GM18909 (cell line): ENCODE measurements at regions not wholly inside any gene's neighbourhood (a gene's known extent, or its start where the extent isn't known, plus 50 kb on each side); places are given as distances from the start of the nearest gene placed in this dataset.

Source experiments
- ATAC-seq: cut with Tn5 transposase; IDR thresholded peaks from one replicate; pipeline ENCODE4 v1.9.1; 2021; ENCODE audit warnings: mild to moderate bottlenecking; ENCODE audit not compliant: unreplicated experiment, poor library complexity

DNA sequence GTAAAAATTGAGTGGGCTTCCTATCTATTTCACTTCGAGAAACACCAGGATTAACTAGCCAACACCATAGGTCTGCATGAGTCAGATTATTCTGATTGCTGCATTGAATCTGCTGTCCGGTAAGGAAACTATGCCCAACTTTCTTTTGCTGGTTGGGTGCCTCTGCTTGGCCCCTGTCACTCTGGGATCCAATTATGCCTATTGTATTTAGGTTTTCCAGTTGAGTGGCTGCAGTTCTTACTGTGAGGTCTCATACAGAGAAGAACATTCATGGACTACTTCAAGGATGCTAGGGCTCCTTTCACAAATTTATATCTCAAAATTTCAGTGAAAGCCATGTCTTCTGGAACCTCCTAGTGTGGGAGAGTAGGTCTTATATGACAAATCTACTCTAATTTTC, 215.1 kb upstream of the SORCS1 start:
- no peak for ATAC-seq

DNA sequence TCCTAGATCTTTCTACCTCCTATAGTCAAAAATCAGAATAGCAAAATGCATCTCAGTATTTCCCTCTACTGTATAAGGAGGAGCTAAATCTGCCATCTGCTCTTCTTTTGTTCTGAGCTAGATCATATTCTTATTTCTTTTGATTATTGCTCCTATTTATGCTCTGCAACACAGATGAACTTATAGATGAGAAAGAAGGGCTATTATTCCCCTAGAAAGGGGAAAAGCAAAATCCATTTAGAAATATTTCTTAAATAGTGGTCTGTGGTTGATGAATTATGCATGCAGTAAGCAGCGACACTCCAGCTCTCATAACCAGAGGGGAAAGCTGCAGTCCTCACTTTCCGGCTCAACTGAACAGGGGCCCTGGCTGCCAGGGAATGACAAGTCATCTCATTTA, 207.3 kb upstream of the SORCS1 start:
- no peak for ATAC-seq

DNA sequence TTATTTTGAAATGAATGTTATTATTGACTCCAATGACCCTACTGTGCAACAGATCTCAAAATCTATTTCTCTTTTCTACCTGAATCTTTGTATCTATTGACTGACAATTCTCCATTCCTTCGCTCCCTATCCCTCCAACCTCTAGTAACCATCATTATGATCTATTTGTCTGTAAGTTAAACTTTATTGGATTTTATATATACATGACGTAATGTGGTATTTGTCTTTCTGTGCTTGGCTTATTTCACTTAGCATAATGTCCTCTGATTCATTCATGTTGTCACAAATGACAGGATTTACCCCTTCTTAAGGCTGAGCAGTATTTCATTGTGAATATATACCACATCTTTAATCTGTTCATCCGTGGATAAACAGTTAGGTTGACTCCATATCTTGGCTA, 200.4 kb upstream of the SORCS1 start:
- ATAC-seq: no peak

DNA sequence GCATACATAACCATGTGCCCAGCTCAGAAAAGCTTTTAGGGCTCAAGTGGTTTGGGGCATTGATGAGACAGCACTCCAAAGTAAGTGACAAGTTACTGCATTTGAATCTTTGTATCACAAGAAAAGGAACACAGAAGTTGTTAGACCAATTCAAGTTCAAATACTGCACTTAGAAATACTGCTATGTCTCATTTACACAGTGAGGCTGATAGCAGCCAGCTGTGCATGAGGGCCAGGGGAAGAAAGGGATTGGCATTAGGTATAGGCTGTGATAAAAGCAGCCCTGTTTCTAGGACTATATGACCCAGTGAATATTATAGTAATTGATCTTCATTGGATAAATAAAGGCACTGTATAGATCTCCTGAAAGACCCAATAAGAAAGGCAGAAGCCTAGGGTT, 197.8 kb upstream of the SORCS1 start:
- ATAC-seq: no peak

DNA sequence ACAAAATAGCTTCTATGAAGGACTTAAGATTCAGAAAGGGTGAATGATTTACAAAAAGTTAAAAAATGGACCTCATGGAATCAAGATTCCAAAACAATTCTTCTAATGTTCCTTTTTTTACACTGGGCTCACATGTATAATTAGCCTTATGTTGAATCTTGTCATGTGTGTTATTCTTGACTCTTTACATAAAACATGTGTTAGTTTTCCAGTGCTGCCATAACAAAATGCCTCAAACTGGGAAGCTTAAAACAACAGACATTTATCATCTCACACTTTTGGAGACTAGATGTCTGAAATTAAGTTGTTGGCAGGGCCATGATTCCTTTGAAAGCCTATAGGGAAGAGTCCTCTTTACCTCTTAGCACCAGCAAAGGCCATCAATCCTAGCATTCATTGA, 192.5 kb upstream of the SORCS1 start:
- ATAC-seq: no peak

DNA sequence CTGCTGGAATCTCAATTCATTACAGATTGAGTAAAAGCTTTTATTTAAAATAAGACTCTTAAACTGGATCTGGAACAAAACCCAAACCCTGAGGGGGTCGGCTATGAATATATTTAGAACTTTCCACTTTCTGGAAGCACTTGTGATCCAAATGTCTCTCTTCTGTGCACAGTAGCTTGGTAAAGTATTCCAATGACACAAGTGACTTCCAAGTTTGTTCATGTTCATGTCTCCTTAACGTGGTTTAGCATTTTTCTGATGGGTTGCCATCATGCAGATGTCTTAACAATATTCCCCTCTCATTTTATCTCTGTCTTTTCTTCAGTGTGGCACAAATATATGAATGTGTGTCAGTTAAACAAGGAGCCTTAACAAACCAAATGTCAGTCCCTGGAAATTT, 191.9 kb upstream of the SORCS1 start:
- no peak for ATAC-seq

DNA sequence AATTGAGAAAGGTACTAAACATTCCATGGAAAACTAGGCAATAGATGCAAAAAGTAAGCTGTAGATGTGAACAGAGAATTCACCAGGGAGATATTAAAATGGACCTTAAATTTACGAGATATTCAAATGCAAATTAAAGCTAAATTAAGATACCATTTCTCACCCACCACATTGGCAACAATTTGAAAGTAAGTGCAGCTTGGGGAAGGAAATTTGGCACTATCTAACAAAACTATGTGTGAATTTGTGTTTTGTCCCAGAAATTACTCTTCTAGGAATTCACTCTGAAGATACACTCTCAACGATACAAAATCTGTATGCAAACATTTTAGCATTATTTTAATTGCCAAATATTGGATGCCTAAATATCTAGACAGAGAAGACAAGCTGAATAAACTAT, 178.2 kb upstream of the SORCS1 start:
- ATAC-seq: no peak

DNA sequence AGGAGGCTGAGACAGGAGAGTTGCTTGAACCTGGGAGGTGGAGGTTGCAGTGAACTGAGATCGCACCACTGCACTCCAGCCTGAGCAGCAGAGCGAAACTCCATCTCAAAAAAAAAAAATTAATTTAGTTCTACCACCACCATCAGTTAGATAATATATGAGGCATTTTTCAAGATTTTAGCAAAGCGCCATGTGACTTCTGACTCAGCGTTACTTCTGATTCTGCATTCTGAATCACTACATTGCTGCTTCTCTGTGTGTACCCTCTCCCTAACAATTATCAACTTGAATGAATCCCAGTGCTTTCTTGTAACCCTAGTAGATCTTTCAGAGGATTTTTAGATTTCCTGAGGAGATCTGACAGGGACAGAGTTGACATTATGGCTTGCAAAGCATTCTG, 176.8 kb upstream of the SORCS1 start:
- no peak for ATAC-seq

DNA sequence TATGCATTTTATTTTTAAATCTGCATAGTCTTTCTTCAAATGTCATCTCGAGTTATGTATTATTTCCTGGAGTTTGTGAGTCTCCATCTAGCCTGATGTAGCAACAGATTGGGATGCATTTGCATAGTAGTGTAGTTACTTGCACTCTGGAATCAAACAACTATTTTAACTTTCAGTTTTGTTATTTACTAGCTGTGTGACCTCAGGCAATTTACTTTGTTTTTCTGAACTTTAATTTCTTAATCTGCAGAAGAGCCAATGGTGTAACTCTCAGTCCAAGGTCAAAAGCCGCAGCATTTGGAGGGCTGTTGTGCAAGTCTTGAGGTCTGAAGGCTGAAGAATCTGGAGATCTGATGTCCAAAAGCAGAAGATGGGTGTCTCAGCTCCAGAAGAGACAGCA, 175.8 kb upstream of the SORCS1 start:
- no peak for ATAC-seq

DNA sequence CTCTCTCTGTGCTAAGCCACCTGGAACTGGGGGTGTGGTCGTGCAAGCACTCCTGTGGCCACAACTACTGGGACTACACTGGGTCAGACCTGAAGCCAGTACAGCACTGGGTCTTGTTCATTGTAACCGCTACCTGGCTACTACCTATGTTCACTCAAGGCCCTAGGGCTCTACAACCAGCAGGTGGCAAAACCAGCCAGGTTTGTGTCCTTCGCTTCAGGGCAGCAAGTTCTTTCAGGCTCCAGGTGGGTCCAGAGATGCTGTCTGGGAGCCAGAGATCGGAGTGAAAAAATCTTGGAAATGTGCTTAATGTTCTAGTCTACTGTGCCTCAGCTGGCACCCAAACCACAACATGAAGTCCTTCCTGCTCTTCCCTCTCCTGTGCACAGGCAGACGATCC, 171.6 kb upstream of the SORCS1 start:
- ATAC-seq: no peak

DNA sequence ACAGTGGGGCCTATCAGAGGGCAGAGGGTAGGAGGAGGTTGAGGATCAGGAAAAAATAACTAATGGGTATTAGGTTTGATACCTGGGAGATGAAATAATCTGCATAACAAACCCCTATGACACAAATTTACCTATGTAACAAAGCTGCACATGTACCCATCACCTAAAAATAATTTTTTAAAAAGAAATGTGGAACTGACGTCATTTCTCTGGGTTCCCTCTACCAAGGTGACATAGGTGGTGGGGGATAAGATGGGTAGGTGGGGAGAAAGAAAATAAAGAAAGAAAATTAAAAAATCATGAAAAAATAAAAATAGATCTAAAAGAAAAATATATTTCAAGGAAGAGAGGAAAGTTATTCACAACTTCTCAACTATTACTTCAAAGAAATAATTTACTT, 153.1 kb upstream of the SORCS1 start:
- no peak for ATAC-seq

DNA sequence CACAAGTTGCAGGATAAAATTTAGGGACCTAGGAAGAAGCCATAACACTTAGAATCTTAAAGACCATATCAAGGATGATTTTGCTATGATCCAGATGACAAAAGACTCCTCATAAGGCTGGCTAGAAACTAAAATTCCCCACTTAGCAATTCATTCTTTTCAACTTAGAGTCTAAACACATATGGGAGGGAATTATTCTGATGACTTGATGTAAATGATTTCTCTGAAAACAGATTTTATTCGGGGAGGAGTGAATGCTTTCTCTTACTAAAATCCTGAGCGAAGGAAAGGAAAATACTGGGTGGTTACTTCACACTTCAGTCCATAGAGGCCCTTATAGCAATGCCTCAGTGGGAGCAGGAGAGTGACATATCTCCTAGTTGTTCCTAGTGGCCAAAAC, 138.7 kb upstream of the SORCS1 start:
- no peak for ATAC-seq

DNA sequence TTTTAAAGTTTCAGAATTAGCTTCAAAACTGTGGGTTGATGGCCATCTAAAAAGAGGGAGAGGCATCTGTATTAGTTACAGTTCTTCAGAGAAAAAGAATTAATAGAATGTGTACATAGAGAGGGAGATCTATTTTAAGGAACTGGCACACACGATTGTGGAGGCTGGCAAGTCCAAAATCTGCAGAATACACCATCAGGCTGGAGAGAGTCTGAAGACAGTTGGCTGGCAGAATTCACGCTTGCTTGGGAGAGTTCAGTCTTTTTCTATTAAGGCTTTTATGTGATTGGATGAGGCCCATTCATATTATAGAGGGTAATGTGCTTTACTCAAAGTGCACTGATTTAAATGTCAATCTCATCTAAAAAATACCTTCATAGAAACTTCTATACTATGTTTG, 135.1 kb upstream of the SORCS1 start:
- ATAC-seq: no peak

DNA sequence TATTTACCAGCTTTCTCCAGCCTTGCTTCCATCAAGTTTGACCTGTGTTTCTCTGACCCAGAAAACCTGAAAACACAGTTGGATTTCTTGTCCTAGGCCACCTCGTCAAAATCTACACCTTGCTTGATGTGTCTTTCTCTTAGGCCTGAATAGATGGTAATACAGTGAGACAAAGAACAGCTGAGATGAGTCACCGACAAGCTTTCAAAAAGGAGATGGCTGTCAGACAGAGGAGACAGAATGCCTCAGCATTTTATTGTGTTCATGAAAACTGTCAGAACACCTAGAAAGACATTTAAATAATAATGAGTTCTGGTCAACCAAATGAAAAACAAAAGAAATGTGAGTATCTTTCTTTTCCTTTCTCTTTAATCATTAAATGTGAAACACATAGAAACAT, 119.7 kb upstream of the SORCS1 start:
- ATAC-seq: no peak

DNA sequence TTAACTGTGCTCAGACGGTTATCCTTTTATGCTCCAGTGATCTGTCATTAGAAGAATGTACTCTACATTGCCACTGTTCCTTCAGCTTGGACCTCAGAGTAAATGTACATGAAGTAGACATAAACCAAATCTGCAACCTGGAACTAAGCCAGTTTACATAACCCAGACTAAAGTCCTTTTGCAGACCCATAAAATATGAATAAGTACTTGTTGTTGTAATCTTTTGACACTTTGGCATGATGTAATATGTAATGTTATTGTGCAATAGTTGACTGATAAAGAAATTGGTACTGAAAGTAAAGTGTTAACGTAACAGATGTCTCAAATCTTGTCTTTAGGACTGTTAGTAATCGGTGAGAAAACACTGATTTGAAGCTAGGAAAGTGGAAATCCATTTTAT, 115.8 kb upstream of the SORCS1 start:
- ATAC-seq: no peak

DNA sequence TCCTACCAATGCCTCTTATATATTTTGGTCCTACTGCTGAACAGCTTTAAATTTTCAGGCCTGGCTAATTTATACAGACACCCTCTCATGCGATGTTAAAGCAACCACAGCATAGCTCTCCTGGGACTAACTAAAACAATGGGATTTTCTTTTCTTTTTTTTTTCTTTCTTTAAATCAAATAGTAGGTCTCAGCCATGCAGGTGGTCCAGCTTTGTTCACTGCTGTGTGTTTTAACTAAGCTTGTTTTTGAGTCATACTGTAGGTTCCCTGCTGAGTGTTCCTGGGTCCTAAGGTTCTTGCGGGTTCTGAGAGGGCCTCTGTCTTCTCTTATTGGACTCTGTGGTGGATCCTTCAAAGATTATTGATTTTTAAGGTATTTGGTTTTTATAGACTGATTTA, 113.1 kb upstream of the SORCS1 start:
- ATAC-seq: no peak

DNA sequence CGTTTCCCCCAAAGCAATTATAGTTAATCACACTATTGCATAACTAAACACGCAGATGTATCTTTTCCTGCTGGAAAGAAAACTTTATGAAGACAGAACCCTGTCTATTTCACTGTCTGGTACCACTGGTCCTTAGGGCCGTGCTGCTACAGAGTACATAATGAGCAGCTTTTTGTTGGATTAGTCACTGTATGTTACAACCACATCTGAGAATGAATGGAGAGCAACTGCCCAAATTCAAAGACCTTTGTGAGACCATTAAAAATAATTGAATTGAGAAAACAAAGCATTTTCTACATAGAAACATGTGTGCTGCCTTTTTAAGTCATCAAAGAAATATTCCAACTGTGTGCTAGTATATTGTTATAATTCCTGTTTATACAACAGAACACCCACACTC, 111.3 kb upstream of the SORCS1 start:
- no peak for ATAC-seq

DNA sequence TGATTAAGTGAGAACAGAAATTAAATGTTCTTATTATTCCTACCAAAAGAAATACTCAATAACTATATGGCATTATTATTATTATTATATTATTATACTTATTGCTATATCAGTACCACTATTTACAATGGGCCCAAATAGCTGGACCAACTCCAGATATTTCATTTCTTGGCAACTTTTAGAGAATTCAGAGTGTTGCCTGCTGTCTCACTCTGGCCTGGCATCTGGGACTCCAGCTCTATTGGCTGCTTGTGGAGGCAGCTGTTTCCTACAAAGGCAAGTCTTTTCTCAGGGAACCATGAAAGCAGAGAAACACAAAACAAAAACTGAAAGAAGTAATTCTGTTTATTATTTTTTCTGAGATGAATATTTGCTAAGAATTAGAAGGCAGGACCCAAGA, 105.1 kb upstream of the SORCS1 start:
- ATAC-seq: no peak

DNA sequence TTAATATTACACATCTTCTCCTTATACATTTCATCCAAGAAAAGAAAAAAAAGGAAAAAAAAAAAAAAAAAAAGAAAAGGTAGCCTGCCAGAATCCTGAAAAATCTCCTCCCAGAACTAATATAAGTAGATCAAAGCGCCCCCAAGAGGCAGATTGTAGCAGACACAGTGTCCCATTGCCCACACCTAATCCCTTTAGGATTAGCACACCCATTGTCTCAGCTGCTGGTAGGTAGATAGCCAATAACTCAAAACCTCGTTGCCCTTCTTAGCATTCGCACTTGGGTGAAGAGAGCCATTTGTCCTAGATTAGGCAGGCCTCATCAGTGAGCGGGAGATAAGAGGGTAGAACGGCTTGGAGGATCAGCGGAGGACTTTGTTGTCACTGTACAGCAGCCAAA, 100.2 kb upstream of the SORCS1 start:
- no peak for ATAC-seq

DNA sequence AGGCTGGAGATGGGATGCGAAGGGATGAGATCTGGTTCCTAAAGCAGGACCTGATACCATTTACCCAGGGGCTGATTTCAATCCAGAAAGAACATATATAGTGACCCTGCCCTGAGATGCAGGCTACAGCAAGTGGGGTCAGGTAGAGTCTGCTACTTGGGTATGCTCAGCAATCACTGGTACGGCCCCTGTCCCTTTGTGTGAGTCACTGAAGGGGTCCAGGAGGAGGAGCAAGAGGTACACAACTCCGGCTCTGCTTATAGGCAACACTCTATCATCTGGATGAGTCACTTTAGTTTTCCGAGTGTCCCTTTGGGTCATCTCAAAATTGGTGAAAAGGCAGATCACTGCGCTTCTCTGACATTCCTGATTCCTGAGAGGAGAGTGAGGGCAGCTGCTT, 79.6 kb upstream of the SORCS1 start:
- ATAC-seq: no peak

DNA sequence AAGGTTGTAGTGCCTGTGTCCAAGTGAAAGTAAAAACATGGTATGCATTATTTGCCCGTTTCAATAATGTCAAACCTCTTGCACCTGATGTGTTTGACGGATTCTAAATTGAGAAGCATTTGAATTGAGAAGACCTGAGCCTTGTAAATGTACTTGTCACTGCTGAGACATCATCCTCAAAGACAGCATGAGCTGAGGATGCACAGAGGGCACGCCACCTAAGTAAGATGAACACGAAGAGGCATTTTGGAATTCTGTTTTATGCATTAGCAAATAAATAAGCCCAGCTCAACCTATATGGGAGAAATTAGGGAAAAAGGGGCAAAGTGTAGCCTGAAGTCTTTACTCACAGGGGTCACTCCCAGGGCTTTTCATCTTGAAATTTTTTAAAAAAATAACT, 73.8 kb upstream of the SORCS1 start:
- no peak for ATAC-seq

DNA sequence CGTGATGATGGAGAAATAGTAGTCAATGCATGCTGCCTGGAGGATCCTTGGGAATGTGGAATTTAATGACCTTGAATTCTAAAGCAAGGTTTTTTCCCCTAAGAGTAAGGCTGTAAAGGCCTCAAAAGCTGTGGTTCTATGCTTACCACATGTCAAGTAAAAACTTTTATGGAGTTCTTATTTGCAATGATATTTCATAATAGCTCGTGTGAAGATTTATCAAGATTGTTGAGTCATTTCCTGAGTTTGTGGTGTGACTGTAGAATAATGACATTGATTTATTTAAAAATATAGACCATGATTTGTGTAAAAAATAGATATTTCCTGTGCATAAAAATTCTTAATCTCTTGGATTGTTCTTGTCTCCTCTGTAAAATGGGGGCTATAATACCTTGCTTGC, 67.5 kb upstream of the SORCS1 start:
- ATAC-seq: no peak

DNA sequence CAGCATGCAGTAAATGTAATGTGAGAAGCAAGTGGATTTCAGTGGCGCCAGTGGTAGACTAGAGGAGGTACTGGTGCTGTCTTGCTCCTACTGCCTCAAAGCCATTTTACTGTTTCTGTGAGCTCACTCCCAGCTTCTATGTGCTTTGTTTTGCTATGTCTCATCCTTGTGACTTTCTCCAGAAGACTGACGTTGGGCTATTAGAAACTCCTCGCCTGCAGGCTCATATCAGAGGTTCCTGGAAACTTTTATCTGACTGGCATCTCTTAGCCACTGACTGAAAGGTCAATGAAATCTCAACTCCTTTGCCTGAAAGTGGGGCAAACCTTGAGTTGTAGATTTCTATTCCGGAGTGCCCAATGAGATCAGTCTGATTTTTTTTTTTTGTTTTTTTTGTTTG, 66.4 kb upstream of the SORCS1 start:
- no peak for ATAC-seq

DNA sequence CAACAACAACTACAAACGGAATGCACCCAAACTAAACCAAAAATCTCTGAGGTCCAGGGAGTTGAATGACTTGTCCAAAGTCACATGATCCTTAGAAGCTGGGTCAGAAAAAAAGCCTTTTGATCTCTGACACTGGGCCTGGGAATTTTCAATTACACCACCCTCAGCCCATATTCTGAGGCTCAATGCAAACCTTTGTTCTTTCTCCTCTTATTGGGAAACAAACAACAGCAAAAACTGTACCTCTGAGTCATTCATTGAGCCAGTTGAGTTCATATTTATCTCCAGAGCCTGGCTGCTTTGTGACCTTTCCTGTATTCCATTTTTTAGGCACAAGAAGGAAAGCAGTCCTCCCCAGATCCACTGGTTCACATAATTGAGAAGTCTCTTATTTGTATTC, 51.2 kb upstream of the SORCS1 start:
- ATAC-seq: no peak
